ENCODE measurements at regions not wholly inside any gene's neighbourhood (a gene's known extent, or its start where the extent isn't known, plus 50 kb on each side); places are given as distances from the start of the nearest gene placed in this dataset.

DNA sequence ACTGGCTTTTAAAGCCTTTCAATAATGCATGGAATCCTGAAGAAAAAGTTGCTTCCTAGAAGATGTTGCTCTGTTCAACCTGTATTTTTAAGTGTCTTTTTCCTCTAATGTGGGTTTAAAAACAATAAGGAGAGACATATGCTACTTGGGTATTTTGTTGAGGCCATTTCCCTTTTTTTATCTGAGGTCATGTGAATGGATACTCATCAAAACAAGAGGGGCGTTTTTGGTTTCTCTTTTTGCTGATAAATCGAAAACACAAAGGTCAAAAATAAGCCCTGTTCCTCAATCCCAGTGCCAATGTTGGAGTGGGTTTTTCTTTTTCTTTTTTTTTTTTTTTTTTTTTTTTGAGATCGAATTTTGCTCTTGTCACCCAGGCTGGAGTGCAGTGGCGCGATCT lies 468.0 kb upstream of the RBFOX1 start:
- Histone ChIP-seq H3K4me1 (ENCODE audit: control insufficient read depth, insufficient read depth, low read length) (no peaks in the 10 kb centered on the region), H3K27ac (ENCODE audit: extremely low read depth, low read depth, low read length) (no peak overlapping the region), H3K36me3 (ENCODE audit: control insufficient read depth in 2 of 2, insufficient read depth in 1 of 2, low read length in 2 of 2) (no peaks in the 10 kb centered on the region), H3K9me3 (ENCODE audit: control insufficient read depth, insufficient read depth, low read depth, low read length) (no peaks in the 10 kb centered on the region), H3K4me3 (ENCODE audit: low read depth, low read length) (no peak overlapping the region)
- CTCF ChIA-PET = no interaction called here
- POLR2A ChIA-PET = no interaction called here
- TF ChIP-seq ZNF529 (tag by site-specific recombination; IDR thresholded peaks at IDR 0.05; ENCODE audit: insufficient replicate concordance) (no peak), ZNF660 (tag by site-specific recombination; IDR thresholded peaks at IDR 0.05) (no peak), ZBTB48 (tag by site-specific recombination; IDR thresholded peaks at IDR 0.05) (no peak), SP3 (tag by site-specific recombination; IDR thresholded peaks at IDR 0.05) (no peak), ZNF571 (tag by site-specific recombination; IDR thresholded peaks at IDR 0.05) (no peak), YY1 (tag by site-specific recombination; IDR thresholded peaks at IDR 0.05) (no peak), ZNF548 (tag by site-specific recombination; IDR thresholded peaks at IDR 0.05) (no peak), KLF16 (tag by site-specific recombination; IDR thresholded peaks at IDR 0.05) (no peak), ZNF274 (IDR thresholded peaks at IDR 0.05; ENCODE audit: low read length) (no peak), ZNF274 (tag by site-specific recombination; IDR thresholded peaks at IDR 0.05; ENCODE audit: borderline replicate concordance) (no peak)
- TF ChIP-seq, protein P1, sequence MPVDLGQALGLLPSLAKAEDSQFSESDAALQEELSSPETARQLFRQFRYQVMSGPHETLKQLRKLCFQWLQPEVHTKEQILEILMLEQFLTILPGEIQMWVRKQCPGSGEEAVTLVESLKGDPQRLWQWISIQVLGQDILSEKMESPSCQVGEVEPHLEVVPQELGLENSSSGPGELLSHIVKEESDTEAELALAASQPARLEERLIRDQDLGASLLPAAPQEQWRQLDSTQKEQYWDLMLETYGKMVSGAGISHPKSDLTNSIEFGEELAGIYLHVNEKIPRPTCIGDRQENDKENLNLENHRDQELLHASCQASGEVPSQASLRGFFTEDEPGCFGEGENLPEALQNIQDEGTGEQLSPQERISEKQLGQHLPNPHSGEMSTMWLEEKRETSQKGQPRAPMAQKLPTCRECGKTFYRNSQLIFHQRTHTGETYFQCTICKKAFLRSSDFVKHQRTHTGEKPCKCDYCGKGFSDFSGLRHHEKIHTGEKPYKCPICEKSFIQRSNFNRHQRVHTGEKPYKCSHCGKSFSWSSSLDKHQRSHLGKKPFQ (tag by site-specific recombination; IDR thresholded peaks at IDR 0.05) = no peak

DNA sequence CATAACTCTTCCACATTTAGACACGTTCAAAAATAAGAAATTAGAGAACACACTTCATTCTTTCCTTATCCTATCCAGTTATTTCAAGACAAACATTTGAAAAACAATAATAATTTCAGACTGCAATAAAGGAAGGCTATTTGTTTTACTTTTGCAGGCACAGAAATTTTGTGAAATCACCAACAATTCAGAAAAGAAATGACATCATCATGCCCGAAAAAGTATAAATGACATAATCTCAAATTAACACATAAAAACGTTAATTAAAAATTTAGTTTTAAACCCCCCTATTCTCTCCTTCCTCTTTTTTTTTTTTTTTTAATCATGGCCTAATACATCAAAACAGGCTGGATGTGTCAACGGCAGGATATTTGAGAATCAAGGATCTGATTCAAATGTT lies 468.4 kb upstream of the RBFOX1 start:
- Histone ChIP-seq H3K4me1 (ENCODE audit: control insufficient read depth, insufficient read depth, low read length) (no peaks in the 10 kb centered on the region), H3K36me3 (ENCODE audit: control insufficient read depth in 2 of 2, insufficient read depth in 1 of 2, low read length in 2 of 2) (no peaks in the 10 kb centered on the region), H3K4me3 (ENCODE audit: low read depth, low read length) (no peak overlapping the region), H3K27ac (ENCODE audit: extremely low read depth, low read depth, low read length) (no peak overlapping the region), H3K9me3 (ENCODE audit: control insufficient read depth, insufficient read depth, low read depth, low read length) (no peaks in the 10 kb centered on the region)
- TF ChIP-seq ZNF114 (tag by site-specific recombination; IDR thresholded peaks at IDR 0.05) = no peak
- no peak for TF ChIP-seq ZNF223 (tag by site-specific recombination; IDR thresholded peaks at IDR 0.05)
- TF ChIP-seq ZBTB21 (tag by site-specific recombination; IDR thresholded peaks at IDR 0.05) = no peak
- TF ChIP-seq, protein P2, sequence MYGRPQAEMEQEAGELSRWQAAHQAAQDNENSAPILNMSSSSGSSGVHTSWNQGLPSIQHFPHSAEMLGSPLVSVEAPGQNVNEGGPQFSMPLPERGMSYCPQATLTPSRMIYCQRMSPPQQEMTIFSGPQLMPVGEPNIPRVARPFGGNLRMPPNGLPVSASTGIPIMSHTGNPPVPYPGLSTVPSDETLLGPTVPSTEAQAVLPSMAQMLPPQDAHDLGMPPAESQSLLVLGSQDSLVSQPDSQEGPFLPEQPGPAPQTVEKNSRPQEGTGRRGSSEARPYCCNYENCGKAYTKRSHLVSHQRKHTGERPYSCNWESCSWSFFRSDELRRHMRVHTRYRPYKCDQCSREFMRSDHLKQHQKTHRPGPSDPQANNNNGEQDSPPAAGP (tag by site-specific recombination; IDR thresholded peaks at IDR 0.05) = no peak
- TF ChIP-seq OSR2 (tag by site-specific recombination; IDR thresholded peaks at IDR 0.05) = no peak
- no peak for TF ChIP-seq EGR2 (tag by site-specific recombination; IDR thresholded peaks at IDR 0.05; ENCODE audit: low read depth)
- TF ChIP-seq ZNF202 (tag by site-specific recombination; IDR thresholded peaks at IDR 0.05; ENCODE audit: borderline replicate concordance) = no peak
- TF ChIP-seq, protein P3, sequence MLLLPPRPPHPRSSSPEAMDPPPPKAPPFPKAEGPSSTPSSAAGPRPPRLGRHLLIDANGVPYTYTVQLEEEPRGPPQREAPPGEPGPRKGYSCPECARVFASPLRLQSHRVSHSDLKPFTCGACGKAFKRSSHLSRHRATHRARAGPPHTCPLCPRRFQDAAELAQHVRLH (tag by site-specific recombination; IDR thresholded peaks at IDR 0.05) = no peak
- no peak for TF ChIP-seq ZSCAN30 (tag by site-specific recombination; IDR thresholded peaks at IDR 0.05)
- TF ChIP-seq ZNF677 (tag by site-specific recombination; IDR thresholded peaks at IDR 0.05) = no peak
- TF ChIP-seq KLF7 (tag by site-specific recombination; IDR thresholded peaks at IDR 0.05; ENCODE audit: borderline replicate concordance) = no peak
- TF ChIP-seq, protein P4, sequence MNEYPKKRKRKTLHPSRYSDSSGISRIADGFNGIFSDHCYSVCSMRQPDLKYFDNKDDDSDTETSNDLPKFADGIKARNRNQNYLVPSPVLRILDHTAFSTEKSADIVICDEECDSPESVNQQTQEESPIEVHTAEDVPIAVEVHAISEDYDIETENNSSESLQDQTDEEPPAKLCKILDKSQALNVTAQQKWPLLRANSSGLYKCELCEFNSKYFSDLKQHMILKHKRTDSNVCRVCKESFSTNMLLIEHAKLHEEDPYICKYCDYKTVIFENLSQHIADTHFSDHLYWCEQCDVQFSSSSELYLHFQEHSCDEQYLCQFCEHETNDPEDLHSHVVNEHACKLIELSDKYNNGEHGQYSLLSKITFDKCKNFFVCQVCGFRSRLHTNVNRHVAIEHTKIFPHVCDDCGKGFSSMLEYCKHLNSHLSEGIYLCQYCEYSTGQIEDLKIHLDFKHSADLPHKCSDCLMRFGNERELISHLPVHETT (tag by site-specific recombination; IDR thresholded peaks at IDR 0.05) = no peak
- no peak for TF ChIP-seq ZNF510 (tag by site-specific recombination; IDR thresholded peaks at IDR 0.05; ENCODE audit: insufficient replicate concordance)
- TF ChIP-seq ZNF624 (tag by site-specific recombination; IDR thresholded peaks at IDR 0.05) = no peak
- TF ChIP-seq SCRT2 (tag by site-specific recombination; IDR thresholded peaks at IDR 0.05) = no peak
- no peak for TF ChIP-seq MYNN (tag by site-specific recombination; IDR thresholded peaks at IDR 0.05; ENCODE audit: borderline replicate concordance)
- no peak for TF ChIP-seq ZNF140 (tag by site-specific recombination; IDR thresholded peaks at IDR 0.05)
- POLR2A ChIA-PET = no interaction called here
- CTCF ChIA-PET = no interaction called here

All from HEK293 (cell line).